ENCODE measurements at regions not wholly inside any gene's neighbourhood (a gene's known extent, or its start where the extent isn't known, plus 50 kb on each side); places are given as distances from the start of the nearest gene placed in this dataset.

GRCh38 chr1:187384504-187384903 is 555.8 kb downstream of the PLA2G4A start:
- Histone ChIP-seq H3K9me2 (ENCODE audit: insufficient read depth) (no peaks in the 10 kb centered on the region), H3F3A (replicated peaks; ENCODE audit: low read depth) (no peaks in the 10 kb centered on the region), H3K4me2 (no peak overlapping the region), H4K20me1 (replicated peaks; ENCODE audit: insufficient read depth) (no peaks in the 10 kb centered on the region), H3K4me1 (ENCODE audit: insufficient read depth) (peaks cover 7% of the 10 kb centered on the region; the same call in 1 of the 2 replicates), H3K4me3 (no peak overlapping the region), H3K79me2 (replicated peaks; ENCODE audit: insufficient read depth) (no peaks in the 10 kb centered on the region), H3K27ac (ENCODE audit: low read depth) (no peak overlapping the region), H3K36me3 (ENCODE audit: insufficient read depth) (no peaks in the 10 kb centered on the region), H2AFZ (no peak overlapping the region), H3K27me3 (ENCODE audit: insufficient read depth) (no peaks in the 10 kb centered on the region)
- Mint-ChIP-seq H3K27me3 (ENCODE audit: insufficient read depth, low read depth, poor library complexity) (no peaks in the 10 kb centered on the region), H3K4me1 (peaks cover 6% of the 10 kb centered on the region), H3K36me3 (ENCODE audit: low read depth) (no peaks in the 10 kb centered on the region), H3K4me3 (no peak overlapping the region), H3K9me3 (no peaks in the 10 kb centered on the region), H3K27ac (no peak overlapping the region)
- ATAC-seq (no peak), DNase-seq (ENCODE audit: low spot score) (no peak)
- no peak for TF ChIP-seq EZH2phosphoT487 (IDR thresholded peaks at IDR 0.05; ENCODE audit: unreplicated experiment)
- TF ChIP-seq ZNF114 (CRISPR knock-in tag; IDR thresholded peaks at IDR 0.05): no peak
- TF ChIP-seq, protein P1, sequence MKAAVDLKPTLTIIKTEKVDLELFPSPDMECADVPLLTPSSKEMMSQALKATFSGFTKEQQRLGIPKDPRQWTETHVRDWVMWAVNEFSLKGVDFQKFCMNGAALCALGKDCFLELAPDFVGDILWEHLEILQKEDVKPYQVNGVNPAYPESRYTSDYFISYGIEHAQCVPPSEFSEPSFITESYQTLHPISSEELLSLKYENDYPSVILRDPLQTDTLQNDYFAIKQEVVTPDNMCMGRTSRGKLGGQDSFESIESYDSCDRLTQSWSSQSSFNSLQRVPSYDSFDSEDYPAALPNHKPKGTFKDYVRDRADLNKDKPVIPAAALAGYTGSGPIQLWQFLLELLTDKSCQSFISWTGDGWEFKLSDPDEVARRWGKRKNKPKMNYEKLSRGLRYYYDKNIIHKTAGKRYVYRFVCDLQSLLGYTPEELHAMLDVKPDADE (IDR thresholded peaks at IDR 0.05): no peak
- TF ChIP-seq EZH2 (IDR thresholded peaks at IDR 0.05; ENCODE audit: low read depth, unreplicated experiment): no peak
- TF ChIP-seq CREB1 (CRISPR knock-in tag; IDR thresholded peaks at IDR 0.05; ENCODE audit: low read depth): no peak
- TF ChIP-seq POLR2AphosphoS5 (IDR thresholded peaks at IDR 0.05; ENCODE audit: low read depth): no peak
- TF ChIP-seq STAT1 (IDR thresholded peaks at IDR 0.05; ENCODE audit: unreplicated experiment): no peak
- no peak for TF ChIP-seq REST (IDR thresholded peaks at IDR 0.05; ENCODE audit: unreplicated experiment)
- TF ChIP-seq ZNF331 (CRISPR knock-in tag; IDR thresholded peaks at IDR 0.05; ENCODE audit: low read depth): no peak
- TF ChIP-seq JUNB (IDR thresholded peaks at IDR 0.05; ENCODE audit: unreplicated experiment): no peak
- TF ChIP-seq NANOG (IDR thresholded peaks at IDR 0.05; ENCODE audit: borderline replicate concordance): no peak
- TF ChIP-seq CTCF (conservative IDR thresholded peaks at IDR 0.05; ENCODE audit: low read depth in 2 of 2): no peak
- TF ChIP-seq ZNF462 (CRISPR knock-in tag; IDR thresholded peaks at IDR 0.05): no peak

Data from GM23338 (cell line).